Heart right ventricle (tissue), 16 donors: ENCODE measurements at regions not wholly inside any gene's neighbourhood (a gene's known extent, or its start where the extent isn't known, plus 50 kb on each side); places are given as distances from the start of the nearest gene placed in this dataset.

Experiments used
- ATAC-seq, 8 donors: fragments of 200-7000 bp; cut with Tn5 transposase; one replicate each; pipeline ENCODE4 v1.9.1; 2020; ENCODE audit warnings: mild to moderate bottlenecking in 8 of 8, moderate library complexity in 8 of 8, moderate number of reproducible peaks in 1 of 8
- DNase-seq, 2 donors: peaks; one replicate each; pipeline ENCODE4 v3.0.0-alpha.2; 2020
- H3K27ac ChIP-seq, 10 donors: fragments of 200-600 bp; sonication (generic) in 2 of 10; one replicate each; pipeline versions ENCODE4 v1.5.0 to v1.8.0; 2020 to 2022; ENCODE audit warnings: mild to moderate bottlenecking in 3 of 10
- H3K27me3 ChIP-seq, 7 donors: fragments of 200-600 bp; one replicate each; pipeline ENCODE4 v1.8.0; 2021 to 2022; ENCODE audit warnings: mild to moderate bottlenecking in 2 of 7
- H3K36me3 ChIP-seq, 9 donors: fragments of 200-600 bp; sonication (generic) in 1 of 9; one replicate each; pipeline versions ENCODE4 v1.5.0 to v1.8.0; 2020 to 2022; ENCODE audit warnings: mild to moderate bottlenecking in 2 of 9
- H3K4me1 ChIP-seq, 9 donors: fragments of 200-600 bp; sonication (generic) in 1 of 9; one replicate each; pipeline versions ENCODE4 v1.5.0 to v1.8.0; 2020 to 2022; ENCODE audit warnings: mild to moderate bottlenecking in 4 of 9
- H3K4me3 ChIP-seq, 10 donors: fragments of 200-600 bp; sonication (generic) in 2 of 10; one replicate each; pipeline versions ENCODE4 v1.5.0 to v1.8.0; 2020 to 2022; ENCODE audit warnings: mild to moderate bottlenecking in 7 of 10, moderate library complexity in 2 of 10
- H3K9me3 ChIP-seq, 11 donors: fragments of 200-600 bp in 10 of 11; sonication (generic) in 2 of 11; one replicate each; pipeline versions ENCODE4 v1.5.0 to v1.8.0; 2013 to 2022; ENCODE audit warnings: mild to moderate bottlenecking in 2 of 11, control low read depth in 1 of 11, moderate library complexity in 1 of 11
- WGBS, 2 donors: extraction: QIAGEN DNeasy Blood & Tissue Kit; methylation state at CpG; one replicate each; pipeline ENCODE4 v1.1.7; 2013; ENCODE audit warnings: inconsistent platforms in 1 of 2; 5-methylcytosine and 5-hydroxymethylcytosine counted together
- intact Hi-C, 10 donors: fragments of 100-400 bp; cut with DNase I; formaldehyde crosslinking; loops; one replicate each; pipeline versions ENCODE4 v1.11.1 to v1.14.2; 2022
- TF ChIP-seq, protein P1 (sequence below), 9 donors: fragments of 200-600 bp; sonication (generic) in 2 of 9; IDR thresholded peaks; one replicate each; pipeline versions ENCODE4 v1.5.0 to v1.8.0; 2021 to 2022; ENCODE audit warnings: antibody characterized with exemption in 9 of 9, mild to moderate bottlenecking in 5 of 9, moderate library complexity in 1 of 9
- donor health status: Arrhythmogenic right ventricular cardiomyopathy.
- donor health status: ischemic (EF 13 %, LVEDD 7.1; RV severe dilation, severe dysfunction).
- donor health status: healthy with polysubstance abuse.
- donor health status: DM: no; HTN: yes; CAD: no.
- donor health status: DM: no; HTN: no; CAD: no.
- donor health status: ischemic (EF 25% LVEDD 6.9; RV normal size, moderate dysfunction).
- donor health status: ischemic (EF 25% LVEDD 5.7; RV mildly dilated, moderate dysfunction).
- donor health status: healthy.
- donor health status: DM: yes; HTN: yes; CAD: no.
- donor health status: Ischemic cardiomyopathy.
- donor health status: ischemic (EF 35%, LVEDD 5.7; RV mildly dilated, moderate dysfunction).
- donor health status: nonischemic (EF 11% LVEDD 7.7; RV severe dilation, severe dysfunction).
- donor health status: DM: yes; HTN: yes; CAD: no.
- donor health status: PGD.
- donor health status: ischemic (EF 29% LVEDD 5.4; RV normal size, mild dysfunction).
- donor health status: nonischemic (EF 23%, LVEDD 6.1; RV moderate dilation, normal function).

DNA sequence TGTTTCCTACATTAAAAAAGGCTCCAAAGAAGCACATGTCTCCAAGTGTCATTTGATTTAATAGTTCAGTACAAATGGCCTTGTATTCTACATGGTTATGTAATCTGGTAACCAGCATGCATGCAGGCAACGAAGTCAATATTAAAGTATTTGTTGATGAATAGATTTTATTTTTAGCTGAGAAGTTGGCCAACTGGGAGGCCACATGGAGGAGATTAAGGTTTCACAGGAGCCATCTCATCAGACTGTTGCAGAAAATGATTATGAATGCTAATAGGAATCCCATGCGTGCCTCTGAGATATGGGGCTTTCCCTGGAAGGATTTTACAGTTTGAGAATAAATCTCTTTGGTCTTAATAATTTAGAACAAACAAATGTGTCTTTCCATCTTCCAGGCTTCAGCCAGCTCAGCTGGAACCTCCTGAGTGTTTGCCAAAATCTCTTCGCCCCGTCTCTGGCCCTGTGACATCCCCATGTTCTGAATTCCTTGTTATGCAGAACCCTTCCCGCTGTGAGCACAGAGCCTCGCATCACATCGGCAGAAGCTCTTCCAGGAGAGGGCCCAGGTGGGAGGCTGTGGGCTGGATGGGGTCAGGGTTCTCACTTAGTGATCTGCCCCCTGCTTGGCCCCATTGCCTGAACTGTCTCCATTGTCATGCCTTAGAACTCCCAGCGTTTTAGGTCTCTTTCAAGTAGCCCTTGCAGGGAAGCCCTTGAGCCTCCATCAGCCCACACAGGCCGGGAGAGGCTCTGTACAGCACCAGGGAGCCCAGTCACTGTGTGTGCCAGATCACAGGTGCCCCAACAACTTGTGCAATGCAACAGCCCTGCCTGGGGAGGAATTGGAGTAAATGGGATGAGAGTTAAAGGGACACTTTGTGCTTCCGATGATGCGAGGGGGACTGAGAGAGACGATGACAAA is 190.5 kb upstream of the TWIST2 start:
- TF ChIP-seq, protein P1, sequence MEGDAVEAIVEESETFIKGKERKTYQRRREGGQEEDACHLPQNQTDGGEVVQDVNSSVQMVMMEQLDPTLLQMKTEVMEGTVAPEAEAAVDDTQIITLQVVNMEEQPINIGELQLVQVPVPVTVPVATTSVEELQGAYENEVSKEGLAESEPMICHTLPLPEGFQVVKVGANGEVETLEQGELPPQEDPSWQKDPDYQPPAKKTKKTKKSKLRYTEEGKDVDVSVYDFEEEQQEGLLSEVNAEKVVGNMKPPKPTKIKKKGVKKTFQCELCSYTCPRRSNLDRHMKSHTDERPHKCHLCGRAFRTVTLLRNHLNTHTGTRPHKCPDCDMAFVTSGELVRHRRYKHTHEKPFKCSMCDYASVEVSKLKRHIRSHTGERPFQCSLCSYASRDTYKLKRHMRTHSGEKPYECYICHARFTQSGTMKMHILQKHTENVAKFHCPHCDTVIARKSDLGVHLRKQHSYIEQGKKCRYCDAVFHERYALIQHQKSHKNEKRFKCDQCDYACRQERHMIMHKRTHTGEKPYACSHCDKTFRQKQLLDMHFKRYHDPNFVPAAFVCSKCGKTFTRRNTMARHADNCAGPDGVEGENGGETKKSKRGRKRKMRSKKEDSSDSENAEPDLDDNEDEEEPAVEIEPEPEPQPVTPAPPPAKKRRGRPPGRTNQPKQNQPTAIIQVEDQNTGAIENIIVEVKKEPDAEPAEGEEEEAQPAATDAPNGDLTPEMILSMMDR (IDR thresholded peaks at IDR 0.05), result no peak
- H3K36me3 ChIP-seq, result no peaks in the 10 kb centered on the region
- no peaks in the 10 kb centered on the region for H3K27me3 ChIP-seq
- H3K4me1 ChIP-seq, result peaks cover 0 to 11% (median 0%) of the 10 kb centered on the region in 9 donors
- intact Hi-C loops, result no loop called here
- DNase-seq (no peak), ATAC-seq (peak in 2 of 8 donors; percentile 55)
- peaks cover 0 to 22% (median 3%) of the 10 kb centered on the region in 11 donors for H3K9me3 ChIP-seq
- no peak overlapping the region for H3K27ac ChIP-seq
- 56 to 59% methylated on average over 12 of the region's 12 CpGs for WGBS, 2 donors
- H3K4me3 ChIP-seq, result no peak overlapping the region

DNA sequence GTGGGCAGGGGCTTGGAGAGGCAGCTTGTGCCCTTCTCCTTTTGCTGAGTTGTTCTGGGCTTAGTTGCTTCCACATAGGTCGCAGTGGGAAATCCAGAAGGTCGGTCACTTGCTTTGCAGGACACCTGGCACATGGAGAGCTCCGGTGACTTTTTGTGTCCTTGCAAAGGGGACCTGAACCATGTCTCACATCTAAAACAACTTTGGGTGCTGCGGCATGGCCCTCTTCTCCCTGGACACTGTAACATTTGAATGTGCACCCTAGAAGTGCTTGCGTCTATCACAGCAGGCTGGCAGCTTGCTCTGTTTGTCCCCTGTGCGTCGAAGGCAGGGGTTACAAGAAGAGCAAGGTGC is 189.9 kb upstream of the TWIST2 start:
- Histone ChIP-seq H3K27me3 (no peaks in the 10 kb centered on the region), H3K4me3 (no peak overlapping the region), H3K27ac (no peak overlapping the region), H3K4me1 (peaks cover 0 to 11% (median 0%) of the 10 kb centered on the region in 9 donors), H3K36me3 (no peaks in the 10 kb centered on the region), H3K9me3 (peaks cover 0 to 23% (median 3%) of the 10 kb centered on the region in 11 donors)
- DNase-seq (no peak), ATAC-seq (no peak)
- intact Hi-C loops, result no loop called here
- TF ChIP-seq, protein P1 (IDR thresholded peaks at IDR 0.05), result no peak
- 89 to 95% methylated on average over 7 of the region's 7 CpGs for WGBS, 2 donors

GRCh38 chr2:238658820-238659219 is 189.1 kb upstream of the TWIST2 start:
- H3K36me3 ChIP-seq, result no peaks in the 10 kb centered on the region
- intact Hi-C loops, result no loop called here
- TF ChIP-seq, protein P1 (IDR thresholded peaks at IDR 0.05), result no peak
- H3K4me3 ChIP-seq, result no peak overlapping the region
- no peak for ATAC-seq
- H3K27me3 ChIP-seq, result no peaks in the 10 kb centered on the region
- peaks cover 0 to 23% (median 3%) of the 10 kb centered on the region in 11 donors for H3K9me3 ChIP-seq
- no peak overlapping the region for H3K27ac ChIP-seq
- peaks cover 0 to 11% (median 0%) of the 10 kb centered on the region in 9 donors for H3K4me1 ChIP-seq
- no peak for DNase-seq
- WGBS, 2 donors, result 86 to 93% methylated on average over 3 of the region's 3 CpGs

GRCh38 chr2:238659231-238659630 is 188.7 kb upstream of the TWIST2 start:
- Histone ChIP-seq H3K36me3 (no peaks in the 10 kb centered on the region), H3K4me3 (no peak overlapping the region), H3K27ac (no peak overlapping the region), H3K27me3 (no peaks in the 10 kb centered on the region), H3K4me1 (peaks cover 0 to 11% (median 0%) of the 10 kb centered on the region in 9 donors), H3K9me3 (peaks cover 0 to 23% (median 3%) of the 10 kb centered on the region in 11 donors)
- WGBS, 2 donors, result 49 to 62% methylated on average over 6 of the region's 6 CpGs
- intact Hi-C loops, result no loop called here
- DNase-seq, result no peak
- TF ChIP-seq, protein P1 (IDR thresholded peaks at IDR 0.05), result no peak
- no peak for ATAC-seq
